NCI-H187 (cell line): ENCODE measurements at regions not wholly inside any gene's neighbourhood (a gene's known extent, or its start where the extent isn't known, plus 50 kb on each side); places are given as distances from the start of the nearest gene placed in this dataset.

Experiments
- DNase-seq, 2 experiments: peaks; one replicate each; lab custom pipeline; 2025; lab: John Stamatoyannopoulos, UW

DNA sequence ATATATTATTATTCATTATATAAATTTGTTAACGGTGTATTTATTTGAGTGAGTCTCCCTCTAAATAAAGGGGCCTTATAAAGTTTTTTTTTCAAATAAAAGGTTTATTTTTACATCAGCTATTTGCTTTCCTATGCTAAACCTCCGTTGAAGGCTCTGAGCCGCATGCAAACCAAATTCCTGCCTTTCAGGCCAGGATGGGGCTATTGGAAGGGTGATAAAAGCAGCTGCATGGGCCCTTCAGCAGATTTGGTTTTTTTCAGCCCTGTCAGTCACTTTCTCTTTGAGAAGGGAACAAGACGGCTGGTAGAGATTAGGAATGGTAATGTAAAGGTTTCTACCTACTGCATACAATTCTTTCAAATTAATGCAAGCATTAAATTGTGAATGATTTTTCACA, 244.2 kb downstream of the WNT5A start:
- DNase-seq: no peak

DNA sequence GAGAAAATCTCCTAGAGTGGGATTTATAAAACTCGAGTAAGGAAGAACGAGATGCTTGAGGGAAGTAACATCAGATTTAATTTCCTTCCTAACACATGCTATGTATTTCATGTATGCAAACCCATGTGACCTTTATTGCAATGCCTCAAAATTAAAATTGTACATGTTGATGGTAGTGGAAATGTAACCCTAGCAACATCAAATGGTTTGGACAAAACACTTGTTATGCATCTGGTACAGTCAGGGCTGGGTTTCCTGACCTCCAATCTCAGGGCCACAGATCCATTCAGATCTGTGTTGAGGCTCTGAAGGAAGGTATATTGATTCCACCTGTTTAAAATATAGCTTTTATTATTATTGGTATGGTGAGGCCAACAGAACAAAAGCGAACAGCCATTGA, 246.0 kb downstream of the WNT5A start:
- DNase-seq: no peak

DNA sequence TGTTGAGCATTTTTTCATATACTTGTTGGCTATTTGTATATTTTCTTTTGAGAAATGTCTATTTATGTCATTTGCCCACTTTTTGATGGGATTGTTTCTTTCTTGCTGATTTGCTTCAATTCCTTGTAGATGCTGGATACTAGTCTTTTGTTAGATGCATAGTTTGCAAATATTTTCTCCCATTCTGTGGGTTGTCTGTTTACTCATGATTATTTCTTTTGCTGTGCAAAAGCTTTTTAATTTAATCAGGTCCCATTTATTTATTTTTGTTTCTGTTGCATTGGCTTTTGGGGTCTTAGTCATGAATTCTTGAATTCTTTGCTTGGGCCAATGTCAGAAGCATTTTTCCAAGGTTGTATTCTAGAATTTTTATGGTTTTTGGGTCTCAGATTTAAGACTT, 251.7 kb downstream of the WNT5A start:
- DNase-seq: no peak

DNA sequence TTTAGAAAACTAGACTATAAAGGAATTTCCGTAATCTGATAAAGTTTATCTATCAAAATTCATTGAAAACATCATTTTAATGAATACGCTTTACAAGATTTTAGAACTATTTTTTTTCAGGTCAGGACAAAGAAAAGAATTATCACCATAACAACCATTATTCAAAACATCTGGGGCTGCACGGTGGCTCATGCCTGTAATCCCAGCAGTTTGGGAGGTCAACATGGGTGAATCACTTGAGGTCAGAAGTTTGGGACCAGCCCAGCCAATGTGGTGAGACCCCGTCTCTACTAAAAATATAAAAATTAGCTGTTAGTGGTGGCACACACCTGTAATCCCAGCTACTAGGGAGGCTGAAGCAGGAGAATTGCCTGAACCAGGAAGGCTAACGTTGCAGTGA, 260.4 kb downstream of the WNT5A start:
- no peak for DNase-seq

DNA sequence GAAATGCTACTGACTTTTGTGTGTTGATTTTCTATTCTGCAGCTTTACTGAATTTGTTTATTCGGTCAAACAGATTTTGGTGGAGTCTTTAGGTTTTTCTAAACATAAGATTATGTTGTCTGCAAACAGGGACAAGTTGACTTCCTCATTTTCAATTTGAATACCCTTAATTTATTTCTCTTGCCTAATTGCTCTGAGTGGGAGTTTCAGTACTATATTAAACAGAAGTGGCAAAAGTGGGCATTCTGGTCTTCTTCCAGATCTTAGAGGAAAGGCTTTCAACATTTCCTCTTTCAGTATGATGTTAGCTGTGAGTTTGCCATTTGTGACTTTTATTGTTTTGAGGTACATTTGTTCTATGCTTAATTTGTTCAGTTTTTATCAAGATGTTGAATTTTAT, 268.5 kb downstream of the WNT5A start:
- no peak for DNase-seq

DNA sequence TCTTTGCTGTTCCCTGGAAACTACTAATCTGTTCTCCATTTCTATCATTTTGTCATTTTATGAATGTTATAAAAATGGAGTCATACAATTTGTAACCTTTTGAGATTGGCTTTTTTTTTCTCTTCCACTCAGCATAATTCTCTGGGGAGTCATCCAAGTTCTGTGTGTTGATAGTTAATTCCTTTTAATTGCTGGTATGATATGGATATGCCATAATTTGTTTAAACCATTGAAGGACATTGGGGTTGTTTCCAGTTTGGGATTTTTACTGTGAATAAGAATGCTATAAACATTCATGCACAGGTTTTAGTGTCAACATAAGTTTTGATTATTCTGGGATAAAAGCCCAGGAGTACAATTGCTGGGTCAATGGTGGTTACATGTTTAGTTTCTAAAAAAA, 279.4 kb downstream of the WNT5A start:
- no peak for DNase-seq

DNA sequence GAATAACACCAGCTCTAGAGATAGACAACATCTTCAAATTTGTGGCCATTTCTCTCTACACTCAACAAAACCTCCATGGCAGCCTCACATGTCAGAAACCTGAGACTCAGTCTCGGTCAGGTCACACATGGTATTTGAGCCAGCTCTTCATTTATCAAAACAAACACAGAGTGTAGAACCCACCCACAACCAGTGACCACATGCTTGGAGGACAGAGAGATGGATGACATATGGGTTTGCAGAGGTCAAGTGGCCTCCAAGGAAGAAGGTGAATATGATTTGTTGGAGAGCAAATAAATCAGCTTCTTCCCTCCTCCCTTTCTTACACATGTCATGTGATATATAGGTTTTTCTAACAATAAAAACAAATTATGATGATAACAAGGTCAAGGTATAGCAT, 278.1 kb upstream of the LRTM1 start:
- DNase-seq: no peak

DNA sequence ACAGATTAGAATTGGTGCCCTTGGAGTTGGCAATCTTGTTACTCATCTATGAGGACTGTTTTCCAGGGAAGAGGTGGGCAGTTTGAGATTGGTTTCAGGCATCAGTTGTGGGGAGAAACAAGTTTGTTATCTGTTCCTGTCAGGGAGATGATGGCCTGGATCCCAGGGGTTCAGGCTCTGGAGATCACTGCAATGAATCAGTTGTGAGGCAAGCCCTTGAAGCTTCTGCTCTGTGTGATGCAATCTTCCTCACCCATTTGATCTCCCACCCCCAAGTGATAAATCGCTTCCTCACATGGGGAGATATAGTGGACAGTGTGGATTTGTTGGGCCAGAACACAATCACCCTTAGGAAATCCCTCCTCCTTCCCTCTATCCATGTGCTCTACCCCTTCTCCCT, 276.6 kb upstream of the LRTM1 start:
- no peak for DNase-seq

DNA sequence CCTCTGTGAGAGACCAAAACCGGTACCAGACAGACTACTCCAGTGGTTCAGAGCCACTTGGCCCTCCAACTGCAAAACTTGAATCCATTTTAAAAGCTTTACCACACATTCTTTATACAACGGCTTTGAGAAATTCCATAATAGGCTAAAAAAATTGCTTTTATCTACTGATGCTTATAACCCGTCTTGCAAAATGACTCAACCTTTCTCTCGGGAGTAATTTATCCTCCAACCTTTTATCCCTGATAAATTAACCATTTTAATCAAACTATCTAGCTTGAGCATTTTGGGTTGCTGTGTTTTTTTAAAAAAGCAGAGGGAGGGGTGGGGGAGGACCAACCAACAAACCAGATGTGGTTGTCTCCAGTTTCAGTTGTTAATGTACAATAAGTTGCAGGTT, 275.7 kb upstream of the LRTM1 start:
- no peak for DNase-seq

DNA sequence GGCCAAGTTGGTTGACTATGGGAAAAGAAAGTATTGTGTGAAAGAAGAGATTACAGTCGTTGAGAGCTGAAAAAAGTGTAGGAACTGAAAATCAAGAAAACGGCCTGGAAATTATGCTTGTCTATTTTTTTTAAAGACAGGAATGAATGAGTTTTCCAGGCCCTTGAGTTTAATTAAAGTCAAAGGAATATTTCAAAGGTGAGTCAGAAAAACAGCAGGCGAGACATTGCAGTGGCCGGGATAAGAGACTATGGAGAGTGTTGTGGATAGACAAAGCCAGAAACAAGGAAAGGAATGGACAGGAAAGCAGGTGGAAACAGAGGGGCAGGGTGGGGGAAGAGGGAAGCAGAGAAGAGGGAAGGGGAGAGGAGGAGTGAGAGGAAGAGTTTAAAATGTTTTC, 275.1 kb upstream of the LRTM1 start:
- DNase-seq: no peak

DNA sequence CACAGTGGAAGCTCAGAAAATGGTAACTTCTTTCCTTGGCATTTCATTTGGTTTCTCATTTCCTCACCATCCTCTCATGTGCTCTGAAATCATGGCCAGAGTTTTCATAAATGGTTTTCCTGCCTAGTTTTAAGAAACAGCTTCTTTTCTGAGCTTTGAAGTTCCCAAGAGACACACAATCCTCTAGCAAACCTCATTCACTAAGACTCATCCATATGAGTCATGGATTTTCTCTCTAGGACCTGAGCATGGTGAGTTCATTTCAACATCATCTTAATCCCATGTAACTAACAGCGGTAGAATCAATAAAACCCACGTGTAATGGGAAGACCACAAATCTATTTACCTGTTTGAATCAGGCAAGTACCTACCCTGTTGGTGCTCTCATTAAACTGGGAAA, 274.5 kb upstream of the LRTM1 start:
- no peak for DNase-seq

DNA sequence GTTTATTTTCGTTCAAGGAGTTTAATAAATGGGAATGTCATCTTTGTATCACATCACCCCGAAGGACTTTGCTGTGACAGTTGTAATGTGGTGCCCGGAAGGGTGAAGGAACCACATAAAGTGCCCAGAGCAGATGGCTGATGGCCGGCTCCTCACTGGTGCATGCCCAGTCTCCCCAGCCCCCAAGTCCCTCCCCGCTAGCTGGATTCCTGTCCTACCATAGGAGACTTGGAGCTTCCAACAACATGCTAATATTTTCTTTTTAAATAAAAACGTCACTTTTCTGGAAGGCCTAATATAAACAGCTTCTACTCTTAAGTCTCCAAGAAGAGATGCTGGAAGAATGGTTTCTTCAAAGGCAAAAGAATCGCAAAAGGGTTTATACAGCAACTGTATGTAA, 273.9 kb upstream of the LRTM1 start:
- DNase-seq: no peak

DNA sequence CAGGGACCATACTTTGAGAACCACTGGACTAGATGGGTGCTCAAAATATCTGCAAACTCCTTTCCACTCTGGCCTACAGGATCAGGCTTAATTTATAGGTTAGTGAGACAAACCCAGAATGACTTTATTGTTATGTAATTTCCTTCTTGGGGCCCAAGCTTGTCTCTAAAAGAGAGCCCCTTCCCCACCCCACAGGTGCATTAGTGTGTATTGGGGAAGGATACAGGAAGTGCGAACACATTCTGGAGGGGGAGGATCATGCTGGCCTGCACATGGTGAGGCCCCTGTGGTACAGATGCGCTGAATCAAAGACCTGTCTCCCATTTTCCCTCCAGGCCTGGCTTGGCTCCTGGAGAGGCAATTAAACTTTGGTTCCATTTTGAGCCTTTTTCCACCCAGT, 273.0 kb upstream of the LRTM1 start:
- no peak for DNase-seq

DNA sequence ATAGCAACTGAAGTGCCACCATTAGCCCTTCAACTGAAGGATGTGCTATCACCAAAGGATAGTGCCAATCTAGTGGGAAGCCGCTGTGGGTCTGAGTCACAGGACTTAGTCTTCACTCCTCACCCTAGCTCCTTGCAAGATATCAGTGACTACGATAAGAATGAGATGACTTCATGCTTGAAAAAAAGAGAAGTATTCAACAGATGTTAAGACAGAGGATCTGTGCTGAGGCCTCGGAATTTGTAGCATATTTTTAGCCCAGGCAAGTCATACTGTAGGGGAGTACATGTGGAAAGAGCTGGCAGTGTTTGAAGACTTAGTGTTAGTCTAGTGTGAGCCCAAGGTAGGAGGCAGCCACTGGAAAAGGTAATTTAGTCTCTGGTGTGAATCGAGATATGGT, 270.7 kb upstream of the LRTM1 start:
- no peak for DNase-seq

DNA sequence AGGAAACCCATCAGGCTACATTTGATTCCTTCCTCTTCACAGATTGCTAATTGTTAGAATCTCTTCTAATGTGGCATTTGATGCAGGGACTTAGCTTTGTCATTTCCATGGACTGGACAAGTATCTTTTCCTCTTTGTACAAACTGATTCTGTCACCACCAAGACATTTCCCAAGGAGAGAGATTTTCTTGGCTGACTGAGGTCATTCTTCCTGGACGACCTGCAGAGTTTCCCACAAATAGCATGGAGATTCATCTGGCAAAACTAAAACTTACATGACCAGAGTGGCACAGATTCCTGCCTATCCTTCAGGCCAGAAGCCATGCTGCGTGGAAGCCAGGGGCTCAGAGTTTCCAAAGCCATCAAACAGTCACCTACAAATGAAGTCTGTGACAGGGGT, 269.2 kb upstream of the LRTM1 start:
- DNase-seq: no peak

DNA sequence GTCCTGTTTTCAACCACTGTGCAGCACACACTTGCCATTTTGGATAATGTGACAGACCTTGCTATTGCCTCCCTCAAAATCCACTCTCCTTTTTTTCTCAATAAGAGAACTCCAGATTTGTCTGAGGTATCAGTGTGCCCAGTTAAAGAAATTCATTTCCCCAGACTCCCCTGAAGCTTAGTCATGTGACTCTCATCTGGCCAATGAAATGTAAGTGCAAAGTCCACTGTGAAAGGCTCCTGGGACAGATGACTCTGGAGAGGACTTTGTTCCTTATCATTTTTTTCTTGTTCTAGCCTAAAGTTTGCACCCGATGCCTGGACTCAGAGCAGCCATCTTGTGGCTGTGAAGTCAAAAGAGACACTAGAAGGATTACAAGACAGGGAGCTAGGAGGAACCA, 268.6 kb upstream of the LRTM1 start:
- DNase-seq: no peak

DNA sequence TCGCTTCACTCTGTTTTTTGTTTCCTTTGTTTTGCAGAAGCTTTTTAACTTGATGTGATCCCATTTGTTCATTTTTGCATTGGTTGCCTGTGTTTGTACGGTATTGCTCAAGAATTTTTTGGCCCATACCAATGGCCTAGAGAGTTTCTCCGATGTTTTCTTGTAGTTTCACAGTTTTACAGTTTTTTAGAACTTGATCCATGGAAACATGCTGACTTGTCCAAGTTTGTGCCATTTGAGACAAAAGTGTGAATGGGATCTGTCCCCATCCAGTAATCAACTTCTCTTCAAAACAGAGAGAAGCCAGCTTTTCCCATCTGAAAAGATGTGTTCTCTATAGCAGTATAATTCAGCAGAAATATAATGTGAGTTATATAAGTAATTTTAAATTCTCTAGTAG, 266.5 kb upstream of the LRTM1 start:
- no peak for DNase-seq

DNA sequence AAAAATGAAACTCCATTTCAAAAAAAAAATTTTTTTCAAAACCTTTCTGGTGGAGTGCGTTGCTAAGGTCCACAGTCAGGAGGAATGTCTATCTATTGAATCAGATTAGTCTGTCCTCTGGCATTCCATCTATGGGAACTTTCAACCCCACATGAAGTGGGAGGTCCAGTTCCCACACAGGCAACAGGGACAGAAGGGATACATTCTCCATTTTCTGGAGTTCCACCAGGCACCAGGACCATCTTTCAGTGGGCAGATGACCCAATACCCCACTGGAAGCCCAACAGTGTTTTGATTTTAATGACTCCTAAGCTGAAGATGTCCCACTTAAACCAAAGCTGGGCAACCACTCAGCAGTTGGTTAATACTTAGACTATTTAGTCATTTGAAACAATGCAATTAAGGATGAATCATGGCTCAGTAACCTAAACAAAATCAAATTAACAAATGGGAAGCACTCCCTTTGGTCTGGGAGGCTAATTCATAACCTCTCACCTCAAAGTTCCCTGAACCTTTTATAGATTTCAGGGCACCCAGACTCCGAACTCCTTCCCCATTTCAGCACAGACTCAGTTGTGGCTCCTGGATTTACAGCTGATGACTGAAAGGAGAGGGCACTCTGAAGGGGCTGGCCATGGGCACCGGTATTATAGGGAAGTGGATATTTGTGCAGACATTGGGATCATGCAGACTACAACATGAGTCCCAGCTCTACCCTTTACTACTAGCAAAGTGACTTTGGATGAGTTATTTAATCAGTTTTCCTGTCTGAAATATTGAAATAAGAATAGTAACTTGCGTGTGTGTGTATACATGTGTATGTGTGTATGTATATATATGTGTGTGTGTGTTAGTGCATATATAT, 264.3 kb upstream of the LRTM1 start:
- DNase-seq: no peak

DNA sequence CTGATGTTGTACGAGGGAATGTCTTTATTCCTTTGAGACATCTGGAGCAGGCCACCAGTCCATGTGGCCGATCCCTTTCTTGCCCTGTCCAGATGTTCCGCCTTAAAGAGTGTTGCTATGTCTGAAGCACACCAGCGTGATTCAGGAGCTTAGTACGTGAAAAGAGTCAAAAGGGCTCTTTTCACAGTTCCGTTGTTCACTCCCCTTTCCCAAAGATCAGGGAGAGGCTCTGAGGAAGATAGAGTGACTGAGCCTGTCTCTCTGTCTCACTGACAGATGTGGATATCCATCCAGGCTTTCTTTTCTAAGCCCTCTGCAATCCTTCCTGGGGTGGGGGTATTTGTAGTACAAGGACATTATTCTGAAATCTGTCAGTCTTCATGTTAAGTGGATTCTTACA, 262.5 kb upstream of the LRTM1 start:
- DNase-seq: no peak

DNA sequence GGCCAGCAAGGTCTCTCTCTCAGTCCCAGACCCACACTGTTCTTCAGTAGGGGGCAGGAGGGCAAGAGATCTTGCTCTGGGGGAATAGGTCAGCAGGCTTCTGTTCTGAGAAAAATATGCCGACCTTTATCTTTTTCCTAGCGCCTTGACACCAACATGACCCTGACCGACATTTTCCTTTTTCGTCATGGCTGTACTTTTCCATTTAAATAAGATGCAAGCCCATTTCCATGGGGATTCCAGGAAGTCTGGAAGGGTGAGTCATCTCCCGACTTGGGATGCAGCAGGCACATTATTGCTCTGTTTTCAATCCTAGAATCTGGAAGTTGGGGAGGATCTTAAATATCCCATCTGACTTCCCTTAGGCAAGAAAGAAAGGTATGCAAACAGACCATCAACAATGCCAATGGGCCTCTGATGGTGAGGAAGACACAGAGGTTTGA, 261.5 kb upstream of the LRTM1 start:
- no peak for DNase-seq

DNA sequence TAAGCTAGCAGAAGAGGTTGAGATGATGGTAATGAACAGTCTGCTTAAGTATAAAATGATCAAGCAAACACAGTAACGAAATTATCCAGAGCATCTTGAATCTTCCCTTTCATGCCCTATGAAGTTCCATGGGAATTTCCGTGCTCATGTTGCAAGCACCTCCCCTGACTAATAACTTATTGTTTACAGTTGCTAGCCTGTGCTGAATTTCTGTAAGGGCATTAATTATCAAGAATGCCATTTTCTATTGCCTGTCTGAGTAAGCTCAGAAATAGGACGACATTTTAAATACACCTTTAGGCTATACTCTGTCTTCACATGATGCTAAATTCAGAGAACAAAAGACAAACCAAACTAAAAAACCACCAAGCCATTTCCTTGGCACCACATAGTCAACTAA, 257.5 kb upstream of the LRTM1 start:
- no peak for DNase-seq

DNA sequence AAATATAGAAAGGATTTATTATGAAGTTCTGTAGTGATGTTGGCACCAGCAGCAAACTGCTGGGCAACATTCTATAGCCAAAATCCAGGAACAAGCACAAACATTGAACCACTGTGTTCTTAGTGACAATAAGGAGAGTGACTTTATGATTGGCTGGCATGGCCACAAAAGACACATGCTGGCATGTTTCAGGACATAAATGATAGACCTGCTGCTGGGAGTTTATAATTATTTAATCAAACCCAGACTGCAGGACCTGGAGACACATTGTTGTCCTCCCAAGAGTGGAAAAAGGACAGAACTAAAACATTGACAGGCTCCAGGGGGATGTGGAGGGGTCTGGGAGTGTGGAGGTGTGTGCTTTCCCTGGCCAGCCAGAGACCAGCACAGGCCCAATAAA, 255.3 kb upstream of the LRTM1 start:
- DNase-seq: no peak

DNA sequence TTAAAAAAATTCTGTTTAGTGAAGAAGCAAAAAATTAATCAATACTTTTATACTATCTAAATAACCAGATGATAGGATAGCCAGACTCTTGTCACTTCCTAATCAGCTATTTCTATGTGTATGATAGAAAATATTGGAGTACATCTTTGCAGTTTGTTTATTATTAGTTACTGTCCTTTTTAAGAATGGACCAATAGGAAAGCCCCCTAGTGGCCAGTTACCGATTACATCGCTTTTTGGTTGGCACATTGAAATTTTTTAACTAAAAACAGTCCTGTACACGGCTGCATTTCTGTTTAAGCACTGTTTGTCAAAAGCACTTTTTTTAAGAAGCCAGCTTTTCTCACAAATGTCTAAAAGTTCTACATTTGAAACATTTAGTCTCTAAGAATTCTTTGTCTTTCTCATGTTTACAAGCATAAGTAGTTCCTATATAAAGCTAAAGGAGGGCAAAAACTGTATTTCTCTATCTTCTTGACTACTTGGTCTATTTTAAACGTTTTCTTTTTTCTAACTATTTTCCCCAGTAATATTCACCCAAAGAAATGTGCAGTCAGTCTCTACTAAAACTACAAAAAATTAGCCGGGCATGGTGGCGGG, 253.2 kb upstream of the LRTM1 start:
- peak in 1 of 2 experiments; percentile 9 for DNase-seq

DNA sequence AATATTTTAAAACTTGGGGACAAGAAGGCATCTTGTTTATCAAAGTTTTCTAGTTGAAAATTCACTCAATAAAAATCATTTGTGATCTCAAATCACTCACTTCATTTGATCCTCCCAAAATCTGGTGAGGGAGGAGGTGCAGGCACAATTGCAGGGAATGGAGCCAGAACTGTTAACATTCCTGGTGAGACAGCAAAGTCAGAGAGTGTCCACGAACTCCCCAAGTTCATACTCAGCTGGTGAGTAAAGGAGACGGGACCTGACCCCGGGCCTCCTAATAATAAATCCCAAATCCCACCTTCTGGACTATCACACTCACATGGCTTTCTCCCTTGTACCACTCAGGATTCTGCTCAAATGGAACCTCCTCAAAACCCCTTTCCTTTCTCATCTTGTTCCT, 252.3 kb upstream of the LRTM1 start:
- DNase-seq: no peak
